IPS DF 4.7 (cell line): ENCODE measurements at regions not wholly inside any gene's neighbourhood (a gene's known extent, or its start where the extent isn't known, plus 50 kb on each side); places are given as distances from the start of the nearest gene placed in this dataset.
"Not testable (repeated sequence)": the region's sequence is repeated elsewhere in the genome, so short reads cannot be mapped to it uniquely, and the experiment has no call there.

Experiments used
- DNase-seq: peaks from one replicate; pipeline ENCODE4 v3.0.0-alpha.2; 2013; ENCODE audit warnings: low spot score; ENCODE audit errors: extremely low read depth

- DNase-seq: no peak
Observed at GRCh38 chr2:66105066-66105753, 329.7 kb upstream of the MEIS1 start.

- DNase-seq: no peak
Observed at GRCh38 chr2:66103581-66103980, 331.3 kb upstream of the MEIS1 start.

GRCh38 chr2:66101206-66101605, 333.7 kb upstream of the MEIS1 start:
- DNase-seq: no peak

- peak; percentile 22 for DNase-seq
Observed at GRCh38 chr2:66095820-66096345, 339.0 kb upstream of the MEIS1 start.

- DNase-seq: not testable (repeated sequence)
Observed at GRCh38 chr2:66094689-66095088, 340.2 kb upstream of the MEIS1 start.

- no peak for DNase-seq
Observed at GRCh38 chr2:66093371-66093770, 341.6 kb upstream of the MEIS1 start.

- DNase-seq: no peak
Observed at GRCh38 chr2:66084948-66085590, 349.9 kb upstream of the MEIS1 start.

- DNase-seq: no peak
Observed at GRCh38 chr2:66082581-66082980, 352.3 kb upstream of the MEIS1 start.

- DNase-seq: no peak
Observed at GRCh38 chr2:66080127-66080526, 354.8 kb upstream of the MEIS1 start.

- DNase-seq: no peak
Observed at GRCh38 chr2:66073172-66073571, 361.8 kb upstream of the MEIS1 start.

GRCh38 chr2:66070721-66071602, 364.0 kb upstream of the MEIS1 start:
- DNase-seq: no peak

GRCh38 chr2:66069937-66070720, 364.8 kb upstream of the MEIS1 start:
- DNase-seq: no peak

- DNase-seq: no peak
Observed at GRCh38 chr2:66066032-66066431, 368.9 kb upstream of the MEIS1 start.

GRCh38 chr2:66059332-66059731, 375.6 kb upstream of the MEIS1 start:
- no peak for DNase-seq

GRCh38 chr2:66058675-66059074, 376.2 kb upstream of the MEIS1 start:
- no peak for DNase-seq

- no peak for DNase-seq
Observed at GRCh38 chr2:66057844-66058243, 377.1 kb upstream of the MEIS1 start.

GRCh38 chr2:66050392-66050791, 384.5 kb upstream of the MEIS1 start:
- DNase-seq: no peak

GRCh38 chr2:66048667-66049066, 386.3 kb upstream of the MEIS1 start:
- no peak for DNase-seq

- DNase-seq: no peak
Observed at GRCh38 chr2:66041902-66042657, 392.8 kb upstream of the MEIS1 start.

- no peak for DNase-seq
Observed at GRCh38 chr2:66036948-66037347, 398.0 kb upstream of the MEIS1 start.
